Fibroblast of lung (primary cell): ENCODE measurements at regions not wholly inside any gene's neighbourhood (a gene's known extent, or its start where the extent isn't known, plus 50 kb on each side); places are given as distances from the start of the nearest gene placed in this dataset.

ENCODE experiments used
- DNase-seq, 2 donors: peaks; one replicate each; pipeline versions ENCODE4 v3.0.0 to v3.0.0-alpha.2; 2010; ENCODE audit warnings: low read depth in 2 of 2
- H2AFZ ChIP-seq: 2 replicates; pipeline ENCODE4 v1.5.1; 2012; ENCODE audit warnings: low read length, control low read depth, inconsistent platforms
- H3K27ac ChIP-seq: 2 replicates; pipeline ENCODE4 v1.5.1; 2011; ENCODE audit warnings: low read length, control low read depth; ENCODE audit not compliant: insufficient read depth
- H3K27me3 ChIP-seq: 2 replicates; pipeline ENCODE4 v1.5.1; 2011; ENCODE audit warnings: mild to moderate bottlenecking, low read length; ENCODE audit not compliant: control insufficient read depth, insufficient read depth
- H3K36me3 ChIP-seq: 2 replicates; pipeline ENCODE4 v1.5.1; 2011; ENCODE audit warnings: low read length; ENCODE audit not compliant: control insufficient read depth, insufficient read depth
- H3K4me1 ChIP-seq: 2 replicates; pipeline ENCODE4 v1.5.1; 2011; ENCODE audit warnings: low read length; ENCODE audit not compliant: control insufficient read depth, insufficient read depth; ENCODE audit errors: extremely low read depth
- H3K4me2 ChIP-seq: 2 replicates; pipeline ENCODE4 v1.5.1; 2011; ENCODE audit warnings: low read length, control low read depth; ENCODE audit not compliant: insufficient read depth; ENCODE audit errors: extremely low read depth
- H3K4me3 ChIP-seq, 4 experiments: fragments of 200-600 bp in 1 of 4; sonication (generic) in 1 of 4; replicated peaks in 1 of 4; 2 replicates each; pipeline ENCODE4 v1.5.1; 2011 to 2016; ENCODE audit warnings: low read length in 4 of 4, low read depth in 3 of 4, mild to moderate bottlenecking in 3 of 4, control low read depth in 2 of 4, inconsistent platforms in 1 of 4, mixed read lengths in 1 of 4; ENCODE audit not compliant: insufficient read depth in 1 of 4; ENCODE audit errors: control extremely low read depth in 1 of 4
- H3K79me2 ChIP-seq: 2 replicates; pipeline ENCODE4 v1.5.1; 2012; ENCODE audit warnings: mild to moderate bottlenecking, low read length, inconsistent platforms; ENCODE audit not compliant: control insufficient read depth, insufficient read depth
- H3K9ac ChIP-seq: 2 replicates; pipeline ENCODE4 v1.5.1; 2011; ENCODE audit warnings: mild to moderate bottlenecking, low read length, control low read depth; ENCODE audit not compliant: insufficient read depth
- H3K9me3 ChIP-seq: 2 replicates; pipeline ENCODE4 v1.5.1; 2012; ENCODE audit warnings: low read depth, low read length; ENCODE audit not compliant: control insufficient read depth, insufficient read depth
- H4K20me1 ChIP-seq: 2 replicates; pipeline ENCODE4 v1.5.1; 2011; ENCODE audit warnings: low read length; ENCODE audit not compliant: control insufficient read depth, insufficient read depth; ENCODE audit errors: extremely low read depth
- EZH2 ChIP-seq: IDR thresholded peaks from 2 replicates; pipeline ENCODE4 v1.5.1; 2012; ENCODE audit warnings: low read length, control low read depth, mild to moderate bottlenecking; ENCODE audit errors: missing control alignments
- TF ChIP-seq, protein P1 (sequence below), 2 donors: IDR thresholded peaks in 1 of 2; conservative IDR thresholded peaks in 1 of 2; 1 replicate in 1 of 2; 2 replicates in 1 of 2; pipeline ENCODE4 v1.5.1; 2011 to 2012; ENCODE audit warnings: low read length in 2 of 2, control low read depth in 1 of 2, inconsistent platforms in 1 of 2, low read depth in 1 of 2, mild to moderate bottlenecking in 1 of 2

DNA sequence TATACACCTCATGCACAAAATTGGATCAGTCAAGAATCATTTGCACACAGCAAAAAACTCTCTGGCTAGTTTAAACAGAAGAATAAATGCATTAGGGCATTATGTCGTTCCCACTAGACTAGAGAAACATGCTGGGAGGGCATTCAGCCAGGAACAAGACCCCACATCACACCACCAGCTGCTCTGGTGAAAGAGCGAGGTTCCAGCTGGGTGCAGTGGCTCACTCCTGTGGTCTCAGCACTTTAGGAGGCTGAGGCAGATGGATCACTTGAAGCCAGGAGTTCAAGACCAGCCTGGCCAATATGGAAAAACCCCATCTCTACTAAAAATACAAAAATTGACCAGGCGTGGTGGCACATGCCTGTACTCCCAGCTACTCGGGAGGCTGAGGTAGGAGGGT lies 52.1 kb upstream of the BACE2 start:
- no peaks in the 10 kb centered on the region for H4K20me1 ChIP-seq
- no peak overlapping the region for H2AFZ ChIP-seq
- no peak for DNase-seq
- H3K79me2 ChIP-seq = no peaks in the 10 kb centered on the region
- H3K4me1 ChIP-seq = no peaks in the 10 kb centered on the region
- H3K9me3 ChIP-seq = no peaks in the 10 kb centered on the region
- H3K4me2 ChIP-seq = no peak overlapping the region
- no peak overlapping the region for H3K27ac ChIP-seq
- TF ChIP-seq EZH2 = no peak
- TF ChIP-seq, protein P1, sequence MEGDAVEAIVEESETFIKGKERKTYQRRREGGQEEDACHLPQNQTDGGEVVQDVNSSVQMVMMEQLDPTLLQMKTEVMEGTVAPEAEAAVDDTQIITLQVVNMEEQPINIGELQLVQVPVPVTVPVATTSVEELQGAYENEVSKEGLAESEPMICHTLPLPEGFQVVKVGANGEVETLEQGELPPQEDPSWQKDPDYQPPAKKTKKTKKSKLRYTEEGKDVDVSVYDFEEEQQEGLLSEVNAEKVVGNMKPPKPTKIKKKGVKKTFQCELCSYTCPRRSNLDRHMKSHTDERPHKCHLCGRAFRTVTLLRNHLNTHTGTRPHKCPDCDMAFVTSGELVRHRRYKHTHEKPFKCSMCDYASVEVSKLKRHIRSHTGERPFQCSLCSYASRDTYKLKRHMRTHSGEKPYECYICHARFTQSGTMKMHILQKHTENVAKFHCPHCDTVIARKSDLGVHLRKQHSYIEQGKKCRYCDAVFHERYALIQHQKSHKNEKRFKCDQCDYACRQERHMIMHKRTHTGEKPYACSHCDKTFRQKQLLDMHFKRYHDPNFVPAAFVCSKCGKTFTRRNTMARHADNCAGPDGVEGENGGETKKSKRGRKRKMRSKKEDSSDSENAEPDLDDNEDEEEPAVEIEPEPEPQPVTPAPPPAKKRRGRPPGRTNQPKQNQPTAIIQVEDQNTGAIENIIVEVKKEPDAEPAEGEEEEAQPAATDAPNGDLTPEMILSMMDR (conservative IDR thresholded peaks at IDR 0.05 in 1 of 2, IDR thresholded peaks at IDR 0.05 in 1 of 2; ENCODE audit: low read depth in 1 of 2, low read length in 2 of 2) = no peak
- no peak overlapping the region for H3K9ac ChIP-seq
- no peaks in the 10 kb centered on the region for H3K36me3 ChIP-seq
- no peak overlapping the region for H3K4me3 ChIP-seq
- no peaks in the 10 kb centered on the region for H3K27me3 ChIP-seq
